Loucy (cell line): ENCODE measurements at regions not wholly inside any gene's neighbourhood (a gene's known extent, or its start where the extent isn't known, plus 50 kb on each side); places are given as distances from the start of the nearest gene placed in this dataset.

Experiments
- H2AFZ ChIP-seq: fragments of 200-600 bp; sonication (generic); 2 replicates; pipeline ENCODE4 v1.6.0; 2016; ENCODE audit warnings: antibody characterized with exemption, mild to moderate bottlenecking, low read length, moderate library complexity
- H3F3A ChIP-seq: fragments of 200-600 bp; 2 replicates; pipeline ENCODE4 v1.6.0; 2016; ENCODE audit warnings: antibody characterized with exemption, low read depth, mild to moderate bottlenecking
- H3K27me3 ChIP-seq: fragments of 200-600 bp; sonication (generic); 2 replicates; pipeline ENCODE4 v1.6.1; 2014; ENCODE audit warnings: low read length, mild to moderate bottlenecking; ENCODE audit not compliant: insufficient read depth, poor library complexity, severe bottlenecking
- H3K36me3 ChIP-seq: fragments of 200-600 bp; sonication (generic); 2 replicates; pipeline ENCODE4 v1.6.1; 2016; ENCODE audit warnings: low read length; ENCODE audit not compliant: insufficient read depth
- H3K4me1 ChIP-seq: fragments of 200-600 bp; sonication (generic); 2 replicates; pipeline ENCODE4 v1.5.1; 2014; ENCODE audit warnings: low read length, mild to moderate bottlenecking; ENCODE audit not compliant: insufficient read depth, poor library complexity, severe bottlenecking
- H3K4me2 ChIP-seq: fragments of 200-600 bp; sonication (generic); 2 replicates; pipeline ENCODE4 v1.6.0; 2014; ENCODE audit warnings: antibody characterized with exemption, low read length, low read depth, mild to moderate bottlenecking; ENCODE audit not compliant: poor library complexity, severe bottlenecking
- H3K4me3 ChIP-seq: fragments of 200-600 bp; sonication (generic); 2 replicates; pipeline ENCODE4 v1.5.1; 2014; ENCODE audit warnings: low read length, mild to moderate bottlenecking, mixed read lengths; ENCODE audit not compliant: poor library complexity, severe bottlenecking
- H3K79me2 ChIP-seq: fragments of 200-600 bp; sonication (generic); 2 replicates; pipeline ENCODE4 v1.6.1; 2014; ENCODE audit warnings: low read length; ENCODE audit not compliant: insufficient read depth
- H3K9ac ChIP-seq: fragments of 200-600 bp; sonication (generic); 2 replicates; pipeline ENCODE4 v1.6.0; 2014; ENCODE audit warnings: mild to moderate bottlenecking, low read depth, low read length, moderate library complexity; ENCODE audit not compliant: poor library complexity, severe bottlenecking
- H3K9me2 ChIP-seq: fragments of 200-600 bp; sonication (generic); replicated peaks from 2 replicates; pipeline ENCODE4 v1.6.1; 2016; ENCODE audit warnings: low read depth, low read length, mixed read lengths
- H3K9me3 ChIP-seq: fragments of 200-600 bp; sonication (generic); 2 replicates; pipeline ENCODE4 v1.6.1; 2014; ENCODE audit warnings: mild to moderate bottlenecking, antibody characterized with exemption, low read length, low read depth; ENCODE audit not compliant: insufficient read depth
- H4K20me1 ChIP-seq: fragments of 200-600 bp; sonication (generic); 2 replicates; pipeline ENCODE4 v1.6.0; 2014; ENCODE audit warnings: antibody characterized with exemption, low read length, mild to moderate bottlenecking; ENCODE audit not compliant: insufficient read depth, poor library complexity, severe bottlenecking
- CTCF ChIP-seq: fragments of 200-600 bp; sonication (generic); conservative IDR thresholded peaks from 2 replicates; pipeline ENCODE4 v1.5.1; 2014; ENCODE audit warnings: mild to moderate bottlenecking, antibody characterized with exemption, low read length
- EZH2phosphoT487 ChIP-seq: fragments of 200-600 bp; IDR thresholded peaks from 2 replicates; pipeline ENCODE4 v1.6.1; 2018; ENCODE audit warnings: antibody characterized with exemption, mild to moderate bottlenecking, moderate library complexity, borderline replicate concordance

- H3K27me3 ChIP-seq: no peaks in the 10 kb centered on the region
- no peak overlapping the region for H3K4me2 ChIP-seq
- H3F3A ChIP-seq: no peaks in the 10 kb centered on the region
- no peak overlapping the region for H3K4me3 ChIP-seq
- no peak overlapping the region for H3K9ac ChIP-seq
- H2AFZ ChIP-seq: no peak overlapping the region
- no peaks in the 10 kb centered on the region for H3K79me2 ChIP-seq
- H3K9me2 ChIP-seq: no peaks in the 10 kb centered on the region
- H3K36me3 ChIP-seq: no peaks in the 10 kb centered on the region
- H4K20me1 ChIP-seq: no peaks in the 10 kb centered on the region
- no peaks in the 10 kb centered on the region for H3K9me3 ChIP-seq
- TF ChIP-seq EZH2phosphoT487: no peak
- TF ChIP-seq CTCF: no peak
- H3K4me1 ChIP-seq: no peaks in the 10 kb centered on the region
Observed at GRCh38 chr14:66092206-66092605, 394.0 kb upstream of the CCDC196 start.

- no peak for TF ChIP-seq CTCF
- no peak for TF ChIP-seq EZH2phosphoT487
- no peaks in the 10 kb centered on the region for H3K79me2 ChIP-seq
- H3K27me3 ChIP-seq: no peaks in the 10 kb centered on the region
- no peaks in the 10 kb centered on the region for H4K20me1 ChIP-seq
- no peak overlapping the region for H3K4me2 ChIP-seq
- H3F3A ChIP-seq: no peaks in the 10 kb centered on the region
- no peak overlapping the region for H3K9ac ChIP-seq
- H2AFZ ChIP-seq: no peak overlapping the region
- H3K4me3 ChIP-seq: no peak overlapping the region
- H3K36me3 ChIP-seq: no peaks in the 10 kb centered on the region
- H3K9me3 ChIP-seq: no peaks in the 10 kb centered on the region
- no peaks in the 10 kb centered on the region for H3K9me2 ChIP-seq
- H3K4me1 ChIP-seq: no peaks in the 10 kb centered on the region
Observed at GRCh38 chr14:66092748-66093147, 393.4 kb upstream of the CCDC196 start.

GRCh38 chr14:66094001-66094727, 392.0 kb upstream of the CCDC196 start:
- H3K4me1 ChIP-seq: no peaks in the 10 kb centered on the region
- no peaks in the 10 kb centered on the region for H3K79me2 ChIP-seq
- H3K4me2 ChIP-seq: no peak overlapping the region
- H3F3A ChIP-seq: no peaks in the 10 kb centered on the region
- no peaks in the 10 kb centered on the region for H3K36me3 ChIP-seq
- no peak for TF ChIP-seq EZH2phosphoT487
- no peak for TF ChIP-seq CTCF
- H4K20me1 ChIP-seq: no peaks in the 10 kb centered on the region
- no peaks in the 10 kb centered on the region for H3K27me3 ChIP-seq
- no peak overlapping the region for H2AFZ ChIP-seq
- H3K9ac ChIP-seq: no peak overlapping the region
- H3K4me3 ChIP-seq: no peak overlapping the region
- H3K9me3 ChIP-seq: no peaks in the 10 kb centered on the region
- H3K9me2 ChIP-seq: no peaks in the 10 kb centered on the region
